Fibroblast of skin of left biceps (primary cell): ENCODE measurements at regions not wholly inside any gene's neighbourhood (a gene's known extent, or its start where the extent isn't known, plus 50 kb on each side); places are given as distances from the start of the nearest gene placed in this dataset.
"Not testable (repeated sequence)": the region's sequence is repeated elsewhere in the genome, so short reads cannot be mapped to it uniquely, and the experiment has no call there.

Experiments used
- DNase-seq, 2 experiments: peaks; one replicate each; pipeline ENCODE4 v3.0.0-alpha.2; 2013; ENCODE audit warnings: low read depth in 2 of 2

DNA sequence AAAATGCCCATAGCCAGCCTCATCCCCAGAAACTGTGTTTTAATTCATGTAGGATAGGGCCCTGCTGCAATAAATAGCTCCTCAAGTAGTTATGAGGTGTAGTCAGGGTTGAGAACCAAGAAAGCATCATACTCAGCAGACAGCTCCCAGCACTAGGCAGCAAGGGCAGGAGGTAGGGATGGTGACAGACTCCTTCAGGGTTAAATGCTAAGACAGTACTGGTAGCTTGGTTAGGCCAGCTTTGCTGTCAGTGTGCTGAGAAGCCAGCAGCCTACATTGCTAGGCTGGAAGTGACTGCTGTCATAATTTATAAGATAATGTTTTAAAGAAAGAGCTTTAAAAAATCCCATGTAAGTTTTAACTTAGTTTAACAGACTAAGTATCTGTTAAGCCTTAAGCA, 113.9 kb upstream of the IMMP2L start:
- DNase-seq = no peak

DNA sequence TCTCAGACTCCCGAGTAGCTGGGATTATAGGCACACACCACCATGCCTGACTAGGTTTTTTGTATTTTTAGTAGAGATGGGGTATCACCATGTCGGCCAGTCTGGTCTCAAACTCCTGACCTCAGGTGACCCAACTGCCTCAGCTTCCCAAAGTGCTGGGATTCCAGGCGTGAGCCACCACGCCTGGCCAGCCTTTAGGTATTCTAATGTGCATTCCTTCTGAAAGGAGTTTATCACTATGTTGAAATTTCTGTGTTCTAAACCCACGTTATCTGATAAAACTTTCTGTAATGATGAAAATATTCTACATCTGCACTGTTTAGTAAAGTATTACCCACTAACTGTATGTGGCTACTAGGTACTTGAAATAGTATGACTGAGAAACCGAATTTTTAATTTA, 110.6 kb upstream of the IMMP2L start:
- no peak for DNase-seq

DNA sequence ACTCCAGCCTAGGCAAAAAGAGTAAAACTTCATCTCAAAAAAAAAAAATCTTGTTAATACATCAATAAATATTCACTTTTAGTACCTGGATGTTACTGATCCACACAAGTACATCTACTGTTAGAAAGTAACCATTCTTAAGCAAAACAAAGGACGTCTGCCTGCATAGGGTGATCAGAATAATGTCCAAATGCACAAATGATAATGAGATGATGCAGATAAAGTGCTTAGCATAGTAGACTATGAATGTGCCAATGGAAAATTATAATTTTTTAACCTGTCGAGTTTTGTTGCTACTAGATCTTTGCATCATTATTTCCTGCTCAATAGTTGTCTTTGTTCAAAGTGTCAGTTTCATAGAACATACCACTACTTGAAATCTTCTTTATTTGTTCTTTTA, 109.6 kb upstream of the IMMP2L start:
- no peak for DNase-seq

DNA sequence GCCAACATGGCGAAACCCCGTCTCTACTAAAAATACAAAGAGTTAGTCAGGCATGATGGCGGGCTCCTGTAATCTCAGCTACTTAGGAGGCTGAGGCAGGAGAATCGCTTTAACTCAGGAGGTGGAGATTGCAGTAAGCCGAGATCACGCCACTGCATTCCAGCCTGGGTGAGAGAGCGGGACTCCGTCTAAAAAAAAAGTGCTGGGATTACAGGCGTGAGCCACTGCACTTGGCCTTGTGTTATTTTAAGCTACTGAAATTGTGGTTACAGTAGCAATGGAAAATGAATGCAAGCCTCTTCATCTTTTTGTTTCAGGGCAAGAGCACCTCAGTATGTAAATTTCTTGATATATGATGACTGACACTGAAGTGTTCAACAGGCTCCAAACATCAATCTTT, 106.4 kb upstream of the IMMP2L start:
- no peak for DNase-seq

DNA sequence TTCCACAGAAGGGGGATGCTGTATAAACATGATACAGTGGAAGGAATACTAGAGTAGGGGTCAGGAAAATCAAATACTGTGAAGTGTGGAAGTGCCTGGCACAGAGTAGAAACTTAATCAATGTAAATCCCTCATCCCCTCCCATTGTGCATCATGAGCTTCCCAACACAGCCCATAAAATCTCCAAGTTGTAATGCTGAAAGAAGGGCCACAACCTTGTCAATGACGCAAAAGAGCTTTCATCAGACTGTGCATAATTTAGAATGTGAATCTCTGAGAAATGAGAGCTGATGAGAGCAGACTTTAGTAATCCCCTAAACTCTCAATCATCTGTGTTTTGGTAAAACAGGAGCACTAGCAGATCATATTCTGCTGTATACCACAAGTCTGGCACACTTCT, 105.2 kb upstream of the IMMP2L start:
- no peak for DNase-seq

DNA sequence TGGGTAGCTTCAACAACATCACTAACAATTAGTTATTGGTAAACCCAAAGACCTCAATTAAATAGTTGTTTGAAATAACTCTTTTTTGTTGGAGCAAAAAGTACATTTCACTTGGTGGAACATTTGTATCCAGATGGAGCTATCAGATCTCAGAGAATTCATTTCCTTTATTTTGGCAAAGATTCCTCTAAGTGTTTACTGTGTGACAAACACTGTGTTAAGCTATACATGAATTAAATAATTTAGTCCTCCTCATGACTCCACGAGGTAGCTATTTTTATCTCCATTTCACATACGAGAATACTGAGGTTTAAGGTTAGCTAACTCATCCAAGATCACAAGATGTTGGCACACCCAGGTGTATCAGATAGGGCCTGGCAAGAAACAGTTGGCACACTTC, 104.0 kb upstream of the IMMP2L start:
- no peak for DNase-seq

DNA sequence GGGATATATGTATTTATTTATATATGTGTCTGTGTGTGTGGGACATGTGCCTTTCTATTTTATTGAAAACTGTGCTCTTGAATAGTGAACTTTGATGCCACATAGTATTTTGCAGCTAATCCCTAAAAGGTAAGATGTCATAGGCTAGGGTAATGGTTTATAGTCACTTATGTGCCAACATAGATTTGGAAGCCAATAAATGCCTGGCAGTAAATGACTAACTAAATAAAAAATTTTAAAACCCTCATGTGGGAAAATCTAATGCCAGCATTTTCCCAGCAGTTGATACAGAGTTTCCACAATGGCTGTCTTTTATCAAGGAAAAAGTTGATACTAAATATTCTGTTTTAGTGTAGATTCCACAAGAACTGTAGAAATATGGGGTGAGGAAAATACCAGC, 101.5 kb upstream of the IMMP2L start:
- DNase-seq = no peak

DNA sequence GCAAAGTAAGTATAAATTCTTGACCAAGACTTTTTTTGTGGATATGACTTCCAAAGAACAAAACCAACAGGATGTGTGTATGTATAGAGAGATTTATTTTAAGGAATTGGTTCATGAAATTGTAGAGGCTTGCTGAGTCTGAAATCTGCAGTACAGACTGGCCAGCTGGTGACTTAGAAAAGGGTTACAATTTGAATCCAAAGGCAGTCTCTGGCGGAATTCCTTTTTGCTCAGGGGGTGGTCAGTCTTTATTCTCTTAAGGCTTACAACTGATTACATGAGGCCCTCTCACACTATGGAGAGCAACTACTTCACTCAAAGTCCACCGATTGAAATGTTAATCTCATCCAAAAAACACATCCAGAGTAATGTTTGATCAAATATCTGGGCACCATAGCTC, 100.1 kb upstream of the IMMP2L start:
- no peak for DNase-seq

DNA sequence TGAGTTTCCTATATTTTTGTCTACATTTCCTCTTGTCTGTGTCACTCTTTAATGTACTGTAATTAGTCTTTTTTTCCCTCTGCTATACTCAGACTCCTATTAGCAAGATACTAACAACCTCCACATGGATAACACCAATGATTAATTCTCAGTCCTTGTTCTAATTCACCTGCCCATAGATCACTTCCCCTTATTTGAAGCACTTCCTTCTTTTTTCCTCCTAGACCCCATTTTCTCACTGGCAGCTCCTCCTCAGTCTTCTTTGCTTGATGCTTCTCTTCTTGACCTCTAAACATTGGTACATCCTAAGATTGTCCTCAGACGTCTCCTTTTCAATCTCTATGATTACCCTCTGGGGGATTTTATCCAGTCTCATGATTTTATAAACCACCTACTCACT, 98.2 kb upstream of the IMMP2L start:
- no peak for DNase-seq

DNA sequence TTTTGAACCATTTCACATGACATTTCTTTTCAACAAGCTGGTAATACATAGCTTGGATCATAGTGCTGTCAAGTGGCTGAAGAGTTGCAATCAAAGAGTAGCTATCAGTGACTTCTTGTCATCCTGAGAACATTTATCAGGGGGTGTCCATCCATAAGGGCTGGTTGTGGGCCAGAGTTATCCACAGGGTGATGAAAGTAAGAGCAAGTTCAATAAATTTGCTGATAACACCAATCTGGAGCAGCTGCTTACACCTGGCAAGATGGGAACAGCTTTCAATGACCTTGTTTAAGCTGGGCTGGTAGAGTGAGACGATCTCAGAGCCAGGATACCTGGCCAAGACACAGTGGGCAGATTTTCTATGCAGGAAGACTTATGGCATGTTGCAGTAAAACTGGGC, 96.3 kb upstream of the IMMP2L start:
- no peak for DNase-seq

DNA sequence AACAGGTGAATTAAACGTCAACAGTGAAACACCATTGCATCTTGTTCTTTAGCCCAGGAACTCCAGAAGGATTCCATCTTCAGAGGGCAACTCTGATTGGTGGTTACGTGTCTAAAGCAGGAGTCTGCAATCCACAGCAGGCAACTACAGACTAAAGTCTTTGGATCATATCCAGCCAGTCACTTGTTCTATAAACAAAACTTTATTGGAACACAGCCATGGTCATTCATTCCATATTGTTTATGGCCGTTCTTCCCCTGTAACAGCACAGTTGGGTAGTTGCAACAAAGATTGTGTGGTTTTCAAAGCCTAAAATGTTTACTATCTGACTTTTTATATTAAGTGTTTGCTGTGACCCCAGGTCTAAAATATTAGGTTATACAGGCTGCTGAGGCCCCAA, 94.7 kb upstream of the IMMP2L start:
- DNase-seq = no peak

DNA sequence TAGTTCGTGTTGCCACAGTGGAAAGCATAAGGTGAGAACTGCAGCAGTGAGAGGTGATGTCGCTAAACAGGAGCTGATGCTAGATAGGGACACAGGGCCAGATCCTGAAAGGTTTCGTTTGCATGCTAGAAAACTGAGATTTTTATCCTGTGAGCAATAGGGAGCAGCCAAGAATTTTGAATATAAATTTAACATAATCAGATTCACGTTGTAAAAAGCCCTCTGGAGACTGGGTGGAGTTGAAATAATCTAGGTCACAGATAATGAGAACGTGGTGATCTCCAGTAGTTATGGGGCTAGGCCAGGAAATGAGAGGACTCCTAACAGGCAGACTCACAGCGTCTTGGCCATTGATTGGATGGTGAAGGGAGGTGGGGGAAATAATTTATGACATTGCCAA, 92.1 kb upstream of the IMMP2L start:
- no peak for DNase-seq

DNA sequence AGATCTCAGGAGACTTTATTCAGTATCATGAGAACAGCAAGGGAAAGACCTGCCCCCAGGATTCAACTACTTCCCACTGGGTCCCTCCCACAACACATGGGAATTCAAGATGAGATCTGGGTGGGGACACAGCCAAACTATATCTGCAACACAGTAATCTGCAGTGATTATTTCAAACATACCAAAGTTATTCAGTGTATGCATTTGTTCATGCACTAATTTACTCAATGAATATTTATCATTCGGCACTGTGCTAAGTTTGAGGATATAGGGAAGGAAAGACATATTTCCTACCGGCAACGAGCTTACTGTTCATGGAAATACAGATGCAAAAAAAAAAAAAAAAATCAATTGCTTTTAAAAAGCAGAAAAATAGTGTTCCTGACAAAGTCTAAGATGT, 91.6 kb upstream of the IMMP2L start:
- no peak for DNase-seq

DNA sequence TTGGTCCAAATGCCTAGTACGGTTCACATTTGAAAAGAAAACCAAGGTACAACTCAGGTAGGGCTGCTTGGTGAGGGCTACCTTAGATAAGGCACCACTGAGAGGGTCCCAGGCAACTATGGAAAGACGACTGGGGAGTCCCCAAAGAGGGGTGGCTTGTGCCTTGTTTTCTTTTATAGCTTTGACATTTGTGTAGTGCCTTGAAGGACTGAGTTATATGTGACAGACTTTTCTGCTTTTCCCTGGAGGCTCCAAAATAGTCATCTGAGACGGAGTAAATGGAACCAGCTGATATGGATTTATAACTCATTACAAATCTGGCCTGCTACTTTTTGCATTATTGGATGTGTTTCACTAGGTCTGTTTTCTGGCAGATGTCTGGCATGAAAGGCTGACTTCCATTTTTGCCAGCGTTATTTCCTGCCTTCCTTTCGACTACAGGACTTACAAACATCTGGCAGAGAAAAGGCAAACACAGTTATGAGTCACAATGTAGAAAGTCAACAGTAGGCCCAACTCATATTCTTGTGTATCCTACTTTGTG, 88.2 kb upstream of the IMMP2L start:
- peak; percentile 10 to 22 for DNase-seq

DNA sequence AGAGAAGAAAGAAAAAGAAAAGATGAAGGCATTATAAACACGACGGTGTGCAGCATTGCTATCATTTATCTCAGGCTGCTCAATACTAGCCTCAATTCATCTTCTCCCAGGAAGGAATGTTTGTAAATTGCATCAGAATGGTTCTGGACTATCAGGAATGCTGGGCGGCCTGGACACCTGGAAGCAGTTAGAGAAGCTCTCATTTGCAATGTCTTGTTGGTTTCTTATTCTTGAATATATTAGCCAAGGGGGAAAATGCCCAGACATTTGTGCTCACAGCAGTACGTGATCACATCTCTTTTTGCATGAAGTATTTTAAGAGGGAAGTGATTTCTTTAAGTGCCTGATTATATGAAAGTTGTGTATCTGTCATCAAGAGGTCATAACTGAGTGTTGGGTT, 85.6 kb upstream of the IMMP2L start:
- DNase-seq = peak; percentile 16 to 18

DNA sequence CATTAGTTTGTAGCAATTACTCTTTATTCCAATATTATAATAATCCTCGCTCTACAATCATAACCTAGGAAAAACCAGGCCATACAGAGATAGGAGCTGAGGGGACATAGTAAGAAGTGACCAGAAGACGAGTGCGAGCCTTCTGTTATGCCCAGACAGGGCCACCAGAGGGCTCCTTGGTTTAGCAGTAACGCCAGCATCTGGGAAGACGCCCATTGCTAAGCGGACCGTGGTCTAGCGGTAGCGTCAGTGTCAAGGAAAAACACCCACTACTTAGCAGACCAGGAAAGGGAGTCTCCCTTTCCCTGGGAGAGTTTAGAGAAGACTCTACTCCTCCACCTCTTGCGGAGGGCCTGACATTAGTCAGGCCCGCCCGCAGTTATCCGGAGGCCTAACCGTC, 82.3 kb upstream of the IMMP2L start:
- not testable (repeated sequence) for DNase-seq

DNA sequence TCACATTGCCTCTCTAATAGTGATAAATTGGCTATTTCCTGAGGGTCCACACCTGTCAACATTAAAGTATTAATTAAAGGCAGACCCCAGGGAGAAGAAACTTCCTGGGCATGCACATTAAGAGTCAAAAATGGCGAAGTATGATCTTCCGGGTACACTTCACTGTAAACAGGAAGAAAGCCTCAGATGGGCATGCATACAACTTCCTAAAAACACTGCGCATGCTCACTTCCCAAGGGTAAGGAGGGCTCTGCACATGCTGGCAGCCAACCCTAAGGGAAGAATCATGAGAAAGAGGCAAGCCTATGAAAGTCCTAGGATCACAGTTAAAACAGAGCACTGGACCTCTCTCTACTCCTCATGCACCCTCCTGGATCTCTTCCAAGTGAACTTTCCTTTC, 80.1 kb upstream of the IMMP2L start:
- no peak for DNase-seq

DNA sequence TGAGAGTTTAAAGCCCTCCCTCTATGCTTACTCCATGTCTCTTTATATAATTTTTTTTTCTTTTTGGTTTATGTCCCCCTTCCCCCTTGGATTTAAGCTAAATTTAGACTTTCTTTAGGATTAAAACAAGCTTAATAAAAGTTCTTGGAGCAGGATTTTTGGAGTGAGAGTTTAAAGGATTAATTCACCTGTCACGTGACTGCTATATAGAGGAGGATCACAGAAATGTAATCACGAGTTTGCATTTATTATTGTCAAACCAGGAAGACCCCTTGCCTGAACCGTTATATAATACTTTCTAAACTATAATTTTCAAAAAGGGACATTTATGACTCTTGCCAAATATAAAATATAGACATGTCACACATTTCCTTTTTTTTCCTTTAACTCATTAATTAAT, 78.1 kb upstream of the IMMP2L start:
- DNase-seq = no peak

DNA sequence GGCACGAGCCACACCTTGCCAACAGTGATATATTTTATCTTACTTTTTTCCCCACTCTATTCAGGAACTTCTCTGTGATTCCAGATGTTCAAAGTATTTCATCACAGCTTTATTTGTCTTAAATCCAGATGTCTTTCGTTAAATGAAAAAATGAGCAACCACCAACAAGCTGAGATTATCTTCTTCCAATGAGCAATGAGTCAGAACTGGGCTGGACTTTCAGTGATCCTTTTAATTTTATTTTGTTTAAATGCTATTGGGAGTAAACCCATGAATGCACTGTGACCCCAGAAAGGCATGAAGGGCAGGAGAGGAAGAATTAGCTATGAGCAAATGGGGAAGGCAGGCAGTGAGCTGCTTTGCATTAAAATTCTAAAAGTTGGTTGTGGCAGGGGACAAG, 77.6 kb upstream of the IMMP2L start:
- DNase-seq = peak; percentile 20 to 32

DNA sequence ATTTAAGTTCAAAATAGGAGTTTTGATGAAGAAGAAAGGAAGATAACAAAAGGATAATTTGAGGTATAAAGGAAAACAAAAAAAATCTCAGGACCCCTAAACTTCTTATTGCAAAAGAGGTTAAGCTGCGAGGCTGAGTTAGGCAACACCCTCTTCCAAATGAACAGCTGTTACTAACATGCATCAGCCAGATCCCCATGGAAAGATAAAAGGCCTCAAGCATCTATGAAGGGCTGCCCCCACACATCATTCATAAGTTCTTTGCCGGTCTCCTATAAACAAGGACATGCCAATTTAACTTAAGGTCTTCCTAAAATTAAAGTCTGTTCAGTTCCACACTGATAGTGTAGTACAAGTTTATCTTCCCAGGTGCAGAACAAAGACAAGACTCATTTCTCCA, 75.8 kb upstream of the IMMP2L start:
- DNase-seq = no peak

DNA sequence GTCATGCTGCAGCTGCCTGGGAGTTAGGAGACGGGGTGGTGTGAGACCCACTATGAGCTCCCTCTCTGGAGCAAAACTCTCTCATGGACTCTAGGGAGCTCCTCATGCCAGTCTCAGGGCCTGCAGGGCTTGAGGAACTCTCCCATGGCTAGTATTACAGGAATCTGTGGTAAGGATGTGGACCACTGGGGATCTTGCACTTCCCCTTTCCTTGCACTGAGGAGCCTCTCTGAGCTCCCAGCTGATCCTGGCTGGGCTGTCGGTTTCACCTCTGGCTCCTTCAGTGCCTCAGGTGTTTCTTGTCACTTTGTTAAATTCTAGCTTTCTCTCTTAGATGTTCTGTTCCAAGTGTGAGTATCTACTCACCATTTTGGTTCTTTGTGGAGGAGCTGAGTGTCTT, 71.6 kb upstream of the IMMP2L start:
- DNase-seq = no peak

DNA sequence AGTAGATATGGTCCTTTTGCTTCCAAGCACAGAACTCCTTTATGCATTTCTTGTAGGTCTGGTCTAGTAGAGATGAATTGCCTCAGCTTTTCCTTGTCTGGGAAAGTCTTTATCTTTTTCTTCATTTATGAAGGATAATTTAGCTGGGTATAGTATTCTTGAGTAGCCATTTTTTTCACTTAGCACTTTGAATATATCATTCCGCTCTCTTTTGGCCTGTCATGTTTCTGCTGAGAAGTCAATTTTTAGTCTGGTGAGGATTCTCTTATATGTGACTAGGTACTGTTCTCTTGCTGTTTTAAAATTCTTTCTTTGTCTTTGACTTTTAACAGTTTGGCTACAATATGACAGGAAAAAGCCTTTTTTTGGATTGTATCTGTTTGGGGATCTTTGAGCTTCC, 68.6 kb upstream of the IMMP2L start:
- DNase-seq = no peak

DNA sequence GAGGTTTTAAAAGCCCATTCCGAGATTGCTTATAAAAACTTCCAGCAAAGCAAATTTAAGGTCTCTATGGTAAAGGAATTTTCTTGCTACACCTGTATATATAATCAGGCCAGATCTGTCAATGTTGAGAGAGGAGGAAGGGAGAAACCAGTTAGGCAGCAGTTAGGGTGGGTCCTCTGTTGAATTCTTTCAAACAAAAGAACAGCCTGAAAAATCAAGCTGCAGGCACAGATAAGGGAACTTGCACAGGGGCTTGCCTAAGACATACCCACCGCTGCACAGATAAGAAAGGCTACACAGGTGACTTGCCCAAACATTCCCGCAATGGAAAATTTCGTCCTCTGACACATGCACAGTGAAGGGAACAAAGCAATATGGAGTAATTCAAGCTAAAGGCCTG, 59.8 kb upstream of the IMMP2L start:
- DNase-seq = no peak
